Right kidney (tissue), 1 donor: ENCODE measurements at regions not wholly inside any gene's neighbourhood (a gene's known extent, or its start where the extent isn't known, plus 50 kb on each side); places are given as distances from the start of the nearest gene placed in this dataset.
"Not testable (repeated sequence)": the region's sequence is repeated elsewhere in the genome, so short reads cannot be mapped to it uniquely, and the experiment has no call there.

Experiments used
- DNase-seq: peaks from one replicate; pipeline ENCODE4 v3.0.0-alpha.2; 2016

DNA sequence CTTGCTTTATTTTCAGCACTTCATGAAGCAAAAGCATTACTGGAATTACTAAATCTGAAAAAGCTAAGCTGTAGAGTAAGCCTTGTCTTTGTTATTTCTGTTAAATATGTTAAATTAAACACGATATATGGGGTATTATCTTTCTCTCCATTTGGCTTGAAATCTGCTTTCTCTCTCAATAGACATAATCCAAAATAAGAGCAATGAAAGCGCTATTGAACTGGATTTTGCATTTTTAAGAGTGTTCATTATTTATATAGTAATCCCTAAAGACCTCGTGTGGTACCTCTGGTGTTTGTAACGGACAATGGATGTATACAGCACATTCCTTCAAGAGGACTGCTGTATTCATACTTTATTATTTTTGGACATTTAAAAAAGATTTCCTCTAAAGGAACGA is 91.5 kb upstream of the KCNE2 start:
- DNase-seq, result no peak

- DNase-seq, result no peak
Measured at GRCh38 chr21:34274001-34274400, 89.8 kb upstream of the KCNE2 start.

DNA sequence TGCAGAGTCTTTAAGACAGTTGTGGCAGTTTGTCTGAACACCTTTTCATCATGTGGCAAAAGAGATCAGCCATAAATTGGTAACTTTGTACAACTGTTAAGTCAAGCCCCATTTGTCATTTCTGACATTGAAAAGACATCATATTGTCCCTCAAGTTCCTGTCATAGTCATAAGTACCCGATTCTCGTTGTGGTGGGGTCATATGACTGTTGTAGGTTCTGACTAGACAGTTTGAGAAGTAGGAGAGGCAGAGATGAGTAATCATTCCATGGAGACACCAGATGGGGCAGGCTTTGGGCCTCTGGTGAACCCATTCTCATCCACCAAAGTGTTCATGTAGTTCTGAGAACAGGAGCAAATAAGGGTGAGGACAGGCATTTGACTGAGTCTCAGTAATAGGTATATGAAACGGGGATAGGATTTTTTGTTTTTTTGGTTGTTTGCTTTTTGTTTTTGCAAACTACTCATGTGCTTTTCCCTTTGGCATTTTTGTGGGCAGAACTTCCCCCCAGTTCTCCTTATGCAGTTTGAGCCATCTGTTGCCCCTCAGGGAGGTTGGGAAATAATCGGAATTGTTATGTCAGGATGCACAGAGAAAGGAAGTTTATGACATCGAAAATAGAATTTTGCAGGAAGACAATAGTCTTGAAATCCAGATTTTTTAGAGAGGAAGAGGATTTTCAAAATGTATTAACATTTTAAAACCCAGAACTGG is 86.9 kb upstream of the KCNE2 start:
- no peak for DNase-seq

- no peak for DNase-seq
Measured at GRCh38 chr21:34278451-34278850, 85.4 kb upstream of the KCNE2 start.

DNA sequence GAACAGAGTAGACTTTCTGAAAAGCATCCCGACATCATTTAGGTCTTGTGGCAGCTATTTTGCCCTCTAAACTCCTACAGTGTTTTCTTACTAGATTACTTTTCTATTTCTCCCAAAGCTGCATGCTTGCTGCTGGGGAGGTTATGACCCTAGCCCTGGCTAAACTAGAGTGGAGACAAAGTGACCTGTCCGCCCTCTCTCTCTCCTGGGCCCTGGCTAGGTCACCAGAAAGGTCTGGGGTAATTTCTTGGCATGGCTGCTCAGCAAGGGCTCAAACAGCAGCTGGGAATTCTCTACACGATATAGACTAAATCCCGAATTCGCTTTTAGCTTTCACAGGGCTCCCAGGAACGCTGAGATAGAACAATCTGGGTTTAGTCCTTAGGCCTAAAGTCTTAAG is 84.5 kb upstream of the KCNE2 start:
- no peak for DNase-seq

DNA sequence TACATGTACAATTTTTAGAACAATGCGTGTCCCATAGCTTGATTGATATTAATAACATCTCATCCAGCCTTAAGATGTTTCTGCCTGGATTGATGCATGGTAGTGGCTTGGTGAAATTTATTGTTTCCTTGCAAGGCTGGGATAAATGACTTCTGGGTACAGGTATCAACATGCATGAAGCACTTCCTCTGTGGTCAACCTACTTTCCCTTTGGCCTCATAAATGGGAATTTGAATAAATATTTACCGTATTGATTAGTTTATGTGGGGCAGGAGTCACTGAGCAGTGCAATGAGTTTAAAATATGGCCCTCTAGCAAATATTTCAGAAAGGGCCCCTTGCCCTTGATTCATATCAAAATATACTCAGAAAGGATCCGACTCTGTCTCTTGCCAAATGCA is 83.9 kb upstream of the KCNE2 start:
- no peak for DNase-seq

GRCh38 chr21:34280389-34280795 is 83.4 kb upstream of the KCNE2 start:
- no peak for DNase-seq

DNA sequence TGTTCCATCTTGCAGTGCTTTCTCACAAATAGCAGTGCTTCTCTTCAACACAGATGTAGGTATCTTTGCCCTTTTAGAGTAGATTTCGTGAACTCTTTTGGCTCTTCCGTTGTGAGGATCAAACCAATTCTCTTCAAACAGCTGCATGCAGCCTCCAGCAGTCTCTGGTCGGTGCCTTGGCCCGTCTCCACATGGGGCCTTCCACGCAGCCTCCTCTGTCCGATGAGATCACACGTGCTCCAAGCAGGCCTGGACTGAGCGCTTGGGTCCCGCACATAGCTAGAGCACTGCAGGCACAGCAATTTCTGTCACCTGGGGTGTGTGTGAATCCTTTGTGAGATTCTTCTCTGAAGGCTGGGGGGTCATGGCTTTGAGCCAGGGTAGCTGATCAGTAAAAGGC is 82.8 kb upstream of the KCNE2 start:
- no peak for DNase-seq

GRCh38 chr21:34282223-34282622 is 81.6 kb upstream of the KCNE2 start:
- no peak for DNase-seq

- no peak for DNase-seq
Measured at GRCh38 chr21:34284666-34285065, 79.1 kb upstream of the KCNE2 start.

DNA sequence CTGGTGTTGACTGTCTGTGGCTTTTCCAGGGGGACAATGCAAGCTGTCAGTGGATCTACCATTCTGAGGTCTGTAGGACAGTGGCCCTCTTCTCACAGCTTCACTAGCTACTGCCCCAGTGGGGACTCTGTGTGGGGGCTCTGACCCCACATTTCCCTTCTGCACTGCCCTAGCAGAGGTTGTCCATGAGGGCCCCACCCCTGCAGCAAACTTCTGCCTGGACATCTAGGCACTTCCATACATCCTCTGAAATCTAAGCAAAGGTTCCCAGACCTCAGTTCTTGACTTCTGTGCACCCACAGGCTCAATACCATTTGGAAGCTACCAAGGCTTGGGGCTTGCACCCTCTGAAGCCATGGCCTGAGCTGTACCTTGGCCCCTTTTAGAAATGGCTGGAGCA is 75.8 kb upstream of the KCNE2 start:
- DNase-seq, result not testable (repeated sequence)

- no peak for DNase-seq
Measured at GRCh38 chr21:34289856-34290255, 74.0 kb upstream of the KCNE2 start.

DNA sequence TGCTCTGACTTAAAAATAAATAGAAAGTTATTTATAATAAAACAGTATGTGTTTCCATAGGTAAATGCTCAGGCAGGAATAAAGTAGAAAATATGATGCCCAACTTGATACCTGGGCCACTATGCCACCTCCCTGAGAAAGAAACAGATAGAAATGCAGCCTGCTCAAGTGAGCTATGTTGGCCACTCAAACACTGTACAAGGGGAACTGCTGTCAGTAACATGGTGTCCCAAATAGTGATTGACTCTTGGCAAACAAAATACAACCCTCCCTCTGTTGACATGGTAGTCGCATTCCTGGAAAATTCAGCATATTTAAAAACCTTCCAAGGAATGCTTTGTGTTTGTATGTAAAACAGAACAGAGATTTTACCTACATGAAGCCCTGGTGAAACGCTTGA is 66.9 kb upstream of the KCNE2 start:
- DNase-seq, result no peak

DNA sequence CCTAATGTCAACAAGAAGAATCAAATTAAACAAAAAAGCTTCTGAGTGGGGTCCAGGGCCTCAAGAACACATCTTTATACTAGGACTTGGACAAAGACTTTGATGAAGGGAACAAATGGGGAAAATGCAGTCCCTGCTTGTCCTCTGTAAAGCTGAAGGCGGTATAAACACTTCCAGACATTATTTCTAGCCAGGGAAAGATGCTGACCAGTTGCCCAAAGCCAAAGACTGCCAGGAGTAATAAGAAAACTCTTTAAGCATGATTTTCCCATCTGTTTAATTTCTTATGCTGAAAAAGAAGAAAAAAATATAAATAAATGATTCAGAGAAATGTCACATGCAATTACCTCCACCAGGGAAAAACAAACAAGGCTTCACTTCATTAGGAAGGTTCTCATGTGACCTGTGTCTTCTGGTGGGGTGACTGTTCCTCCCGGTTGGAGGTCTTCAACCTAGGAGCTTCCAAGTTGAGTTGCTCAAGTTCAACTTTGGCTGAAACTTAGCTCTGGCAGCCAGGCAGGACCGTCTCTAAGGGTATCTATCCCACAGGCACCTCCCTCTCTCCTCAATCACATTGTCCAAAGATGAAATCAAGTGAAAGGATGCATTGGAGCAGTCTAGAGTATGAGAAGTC is 65.2 kb upstream of the KCNE2 start:
- DNase-seq, result no peak

GRCh38 chr21:34299168-34299539 is 64.7 kb upstream of the KCNE2 start:
- DNase-seq, result no peak

DNA sequence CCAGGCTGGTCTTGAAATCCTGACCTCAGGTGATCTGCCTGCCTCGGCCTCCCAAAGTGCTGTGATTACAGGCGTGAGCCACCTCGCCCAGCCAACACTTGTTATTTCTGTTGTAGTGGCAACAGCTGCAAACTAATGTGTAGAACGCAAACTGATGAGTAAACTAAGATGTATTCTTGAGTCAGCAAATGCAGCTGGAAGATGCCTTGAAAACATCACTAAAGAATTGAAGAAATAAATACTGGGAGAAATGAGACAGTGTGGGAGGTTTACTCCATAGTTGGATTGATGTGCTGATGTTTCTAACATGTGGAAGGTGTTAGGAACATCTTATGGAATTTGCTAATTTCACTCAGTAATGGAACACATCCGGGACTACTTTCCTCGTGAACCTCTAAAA is 61.3 kb upstream of the KCNE2 start:
- DNase-seq, result no peak

GRCh38 chr21:34305605-34306604 is 57.9 kb upstream of the KCNE2 start:
- no peak for DNase-seq

DNA sequence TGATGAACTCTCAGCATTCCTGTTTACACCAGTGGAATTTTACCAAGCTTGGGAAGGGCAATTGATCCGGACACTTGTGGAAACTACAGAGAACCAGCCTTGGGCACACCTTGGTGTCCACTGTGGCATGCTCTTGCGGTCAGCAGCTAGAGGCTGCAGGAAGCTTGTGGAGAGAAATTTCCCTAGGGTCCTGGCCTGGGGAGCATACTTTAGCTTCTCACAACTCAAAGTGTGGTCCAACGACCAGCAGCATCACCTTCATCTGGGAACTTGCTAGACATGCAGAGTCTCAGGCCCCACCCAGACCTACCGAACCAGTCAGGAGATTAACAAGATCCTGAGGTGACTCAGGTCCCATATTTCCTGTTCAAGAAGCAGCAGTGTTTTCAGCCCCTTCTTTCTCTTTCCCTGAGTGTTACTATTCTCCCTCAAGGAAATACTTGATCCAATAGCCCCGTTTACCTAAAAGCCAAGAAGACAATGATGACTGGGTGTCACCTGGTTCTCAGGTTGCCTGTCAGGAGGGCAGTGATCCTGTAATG is 55.7 kb upstream of the KCNE2 start:
- DNase-seq, result no peak

DNA sequence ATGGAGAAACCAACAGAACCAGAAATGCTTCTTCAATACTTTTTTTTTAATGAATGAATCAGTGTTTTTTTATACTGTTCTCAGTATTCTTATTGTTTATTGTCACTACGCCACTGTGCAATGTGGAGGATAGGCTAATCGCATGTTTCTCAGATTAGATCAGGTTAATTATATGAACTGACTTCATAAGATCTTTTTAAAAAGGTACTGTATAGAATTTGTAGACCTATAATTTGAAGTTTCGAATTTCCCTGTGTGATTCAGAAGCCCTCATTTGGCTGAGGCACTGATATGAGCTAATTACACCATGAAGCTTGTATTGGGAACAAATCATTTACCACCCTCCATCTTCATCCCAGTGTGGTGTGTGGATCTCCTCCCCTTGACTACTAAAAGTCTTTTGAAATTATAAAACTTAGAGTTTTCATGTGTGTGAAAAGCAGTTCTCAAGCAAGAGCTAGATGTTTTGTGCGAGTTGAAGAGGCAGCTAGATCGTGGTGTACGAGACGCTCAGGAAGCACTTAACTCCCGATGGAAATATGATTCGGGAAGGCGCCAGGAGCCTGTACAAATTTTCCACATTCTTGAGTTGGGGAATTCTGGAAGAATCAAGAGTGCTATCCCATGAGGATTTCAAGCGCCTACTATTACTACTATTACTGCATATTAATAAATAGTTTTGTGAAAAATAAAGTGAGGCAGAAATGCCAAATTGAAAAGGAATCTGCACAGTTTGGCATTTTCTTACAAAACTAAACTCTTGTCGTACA is 52.1 kb upstream of the KCNE2 start:
- DNase-seq, result no peak

DNA sequence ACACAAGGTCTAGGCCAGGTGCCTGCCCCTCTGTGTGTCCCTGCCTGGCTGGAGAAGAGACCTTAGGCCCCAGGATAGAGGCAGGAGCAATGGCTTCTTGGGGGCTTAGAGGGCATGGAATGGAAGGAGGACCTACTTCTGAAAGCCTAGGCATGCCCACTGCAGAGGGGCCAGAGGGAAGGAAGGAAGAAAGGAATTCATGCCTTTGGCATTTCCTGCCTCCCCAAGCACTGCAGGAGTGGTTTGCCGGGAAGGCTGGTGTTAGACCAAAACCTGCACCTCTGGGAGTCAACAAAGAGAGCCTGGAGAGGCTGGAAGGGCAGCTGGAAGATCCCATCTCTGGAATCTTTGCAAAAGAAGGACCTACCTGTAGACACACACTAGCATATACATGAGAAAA is 50.7 kb upstream of the KCNE2 start:
- no peak for DNase-seq
